Thyroid gland (tissue), 4 donors: ENCODE measurements at regions not wholly inside any gene's neighbourhood (a gene's known extent, or its start where the extent isn't known, plus 50 kb on each side); places are given as distances from the start of the nearest gene placed in this dataset.
"Not testable (repeated sequence)": the region's sequence is repeated elsewhere in the genome, so short reads cannot be mapped to it uniquely, and the experiment has no call there.

ENCODE experiments used
- CTCF ChIP-seq, 6 experiments: fragments of 200-600 bp in 3 of 6; fragments of 450-650 bp in 3 of 6; sonication (generic) in 3 of 6; IDR thresholded peaks; one replicate each; pipeline ENCODE4 v1.5.1; 2016 to 2019; ENCODE audit warnings: antibody characterized with exemption in 6 of 6, mild to moderate bottlenecking in 2 of 6, inconsistent platforms in 1 of 6, moderate library complexity in 1 of 6
- POLR2A ChIP-seq, 2 donors: fragments of 450-650 bp; IDR thresholded peaks; one replicate each; pipeline ENCODE4 v1.6.1; 2017; ENCODE audit warnings: antibody characterized with exemption in 2 of 2, mild to moderate bottlenecking in 2 of 2, moderate library complexity in 1 of 2

- not testable (repeated sequence) for TF ChIP-seq CTCF, POLR2A (IDR thresholded peaks at IDR 0.05)
Observed at GRCh38 chr12:9284724-9285123, 76.5 kb upstream of the PZP start.
